CD14-positive monocyte (primary cell): ENCODE measurements at regions not wholly inside any gene's neighbourhood (a gene's known extent, or its start where the extent isn't known, plus 50 kb on each side); places are given as distances from the start of the nearest gene placed in this dataset.

Source experiments
- DNase-seq, 3 donors: peaks; one replicate each; pipeline ENCODE4 v3.0.0-alpha.2; 2011 to 2022
- H2AFZ ChIP-seq: 2 replicates; pipeline ENCODE4 v1.6.0; 2012; ENCODE audit warnings: mild to moderate bottlenecking, low read depth, low read length, inconsistent platforms; ENCODE audit not compliant: insufficient read depth, poor library complexity, severe bottlenecking
- H3K27ac ChIP-seq, 2 donors: 1 replicate in 1 of 2; 2 replicates in 1 of 2; pipeline ENCODE4 v1.5.1; 2012 to 2013; ENCODE audit warnings: low read length in 2 of 2, control low read depth in 1 of 2, inconsistent platforms in 1 of 2, low read depth in 1 of 2, mild to moderate bottlenecking in 1 of 2
- H3K27me3 ChIP-seq, 2 donors: one replicate each; pipeline versions ENCODE4 v1.6.0 to v1.6.1; 2011 to 2013; ENCODE audit warnings: low read length in 2 of 2; ENCODE audit not compliant: control insufficient read depth in 2 of 2, insufficient read depth in 2 of 2
- H3K36me3 ChIP-seq, 2 donors: replicated peaks in 1 of 2; 1 replicate in 1 of 2; 2 replicates in 1 of 2; pipeline versions ENCODE4 v1.5.1 to v1.6.1; 2012 to 2013; ENCODE audit warnings: low read length in 2 of 2, control low read depth in 1 of 2, inconsistent platforms in 1 of 2, mild to moderate bottlenecking in 1 of 2; ENCODE audit not compliant: insufficient read depth in 2 of 2, control insufficient read depth in 1 of 2
- H3K4me1 ChIP-seq, 2 donors: 1 replicate in 1 of 2; 2 replicates in 1 of 2; pipeline versions ENCODE4 v1.5.1 to v1.6.1; 2012 to 2013; ENCODE audit warnings: low read length in 2 of 2, control low read depth in 1 of 2, inconsistent platforms in 1 of 2, mild to moderate bottlenecking in 1 of 2, moderate library complexity in 1 of 2; ENCODE audit not compliant: insufficient read depth in 2 of 2, control insufficient read depth in 1 of 2
- H3K4me2 ChIP-seq: replicated peaks from 2 replicates; pipeline ENCODE3; 2012; ENCODE audit warnings: low read length, moderate library complexity, mild to moderate bottlenecking; ENCODE audit not compliant: poor library complexity, severe bottlenecking; ENCODE audit errors: extremely low read depth
- H3K4me3 ChIP-seq, 3 experiments: fragments of 200-600 bp in 1 of 3; sonication (generic) in 1 of 3; replicated peaks in 1 of 3; 1 replicate in 2 of 3; 2 replicates in 1 of 3; pipeline ENCODE4 v1.5.1; 2011 to 2013; ENCODE audit warnings: low read length in 3 of 3, mild to moderate bottlenecking in 3 of 3, control low read depth in 2 of 3, low read depth in 2 of 3, inconsistent platforms in 1 of 3, moderate library complexity in 1 of 3
- H3K79me2 ChIP-seq: 2 replicates; pipeline ENCODE4 v1.6.0; 2012; ENCODE audit warnings: mild to moderate bottlenecking, control low read depth, inconsistent platforms, low read length, moderate library complexity; ENCODE audit not compliant: insufficient read depth
- H3K9ac ChIP-seq: 2 replicates; pipeline ENCODE4 v1.6.0; 2017; ENCODE audit warnings: low read length, mild to moderate bottlenecking; ENCODE audit not compliant: insufficient read depth, poor library complexity, severe bottlenecking
- H3K9me3 ChIP-seq, 2 donors: replicated peaks in 1 of 2; 1 replicate in 1 of 2; 2 replicates in 1 of 2; pipeline versions ENCODE4 v1.5.1 to v1.6.1; 2012 to 2013; ENCODE audit warnings: low read length in 2 of 2, control low read depth in 1 of 2; ENCODE audit not compliant: control insufficient read depth in 1 of 2, insufficient read depth in 1 of 2
- H4K20me1 ChIP-seq: 2 replicates; pipeline ENCODE4 v1.6.0; 2012; ENCODE audit warnings: mild to moderate bottlenecking, low read length, control low read depth, moderate library complexity; ENCODE audit not compliant: insufficient read depth
- H3K27ac Mint-ChIP-seq, 7 donors: one replicate each; pipeline ENCODE4 v1.8.0; 2020; ENCODE audit warnings: mild to moderate bottlenecking in 7 of 7, mixed read lengths in 7 of 7, moderate library complexity in 6 of 7, inconsistent platforms in 2 of 7
- H3K27me3 Mint-ChIP-seq, 3 donors: one replicate each; pipeline ENCODE4 v1.8.0; 2021 to 2022; ENCODE audit warnings: low read depth in 3 of 3, mild to moderate bottlenecking in 3 of 3, mixed read lengths in 3 of 3, moderate library complexity in 3 of 3, inconsistent platforms in 1 of 3
- H3K36me3 Mint-ChIP-seq, 2 donors: one replicate each; pipeline ENCODE4 v1.8.0; 2020; ENCODE audit warnings: mixed read lengths in 2 of 2, inconsistent platforms in 1 of 2, mild to moderate bottlenecking in 1 of 2
- H3K4me1 Mint-ChIP-seq: one replicate; pipeline ENCODE4 v1.8.0; 2020; ENCODE audit warnings: mild to moderate bottlenecking, mixed read lengths
- H3K4me3 Mint-ChIP-seq, 2 donors: one replicate each; pipeline ENCODE4 v1.8.0; 2020; ENCODE audit warnings: mild to moderate bottlenecking in 2 of 2, mixed read lengths in 2 of 2, moderate library complexity in 1 of 2
- H3K9me3 Mint-ChIP-seq, 7 donors: one replicate each; pipeline ENCODE4 v1.8.0; 2020 to 2022; ENCODE audit warnings: mixed read lengths in 7 of 7, mild to moderate bottlenecking in 6 of 7, moderate library complexity in 6 of 7, inconsistent platforms in 2 of 7
- CTCF ChIP-seq: fragments of 200-600 bp; IDR thresholded peaks from one replicate; pipeline ENCODE4 v1.8.0; 2022; ENCODE audit warnings: antibody characterized with exemption, mild to moderate bottlenecking
- WGBS: methylation state at CpG from one replicate; pipeline ENCODE4 v1.1.5; 2013; ENCODE audit warnings: missing lambda C conversion rate; ENCODE audit not compliant: insufficient coverage; 5-methylcytosine and 5-hydroxymethylcytosine counted together
- intact Hi-C, 2 donors: fragments of 100-400 bp; cut with micrococcal nuclease; formaldehyde crosslinking; loops; one replicate each; pipeline versions ENCODE4 v1.15.0 to v1.15.1; 2023

DNA sequence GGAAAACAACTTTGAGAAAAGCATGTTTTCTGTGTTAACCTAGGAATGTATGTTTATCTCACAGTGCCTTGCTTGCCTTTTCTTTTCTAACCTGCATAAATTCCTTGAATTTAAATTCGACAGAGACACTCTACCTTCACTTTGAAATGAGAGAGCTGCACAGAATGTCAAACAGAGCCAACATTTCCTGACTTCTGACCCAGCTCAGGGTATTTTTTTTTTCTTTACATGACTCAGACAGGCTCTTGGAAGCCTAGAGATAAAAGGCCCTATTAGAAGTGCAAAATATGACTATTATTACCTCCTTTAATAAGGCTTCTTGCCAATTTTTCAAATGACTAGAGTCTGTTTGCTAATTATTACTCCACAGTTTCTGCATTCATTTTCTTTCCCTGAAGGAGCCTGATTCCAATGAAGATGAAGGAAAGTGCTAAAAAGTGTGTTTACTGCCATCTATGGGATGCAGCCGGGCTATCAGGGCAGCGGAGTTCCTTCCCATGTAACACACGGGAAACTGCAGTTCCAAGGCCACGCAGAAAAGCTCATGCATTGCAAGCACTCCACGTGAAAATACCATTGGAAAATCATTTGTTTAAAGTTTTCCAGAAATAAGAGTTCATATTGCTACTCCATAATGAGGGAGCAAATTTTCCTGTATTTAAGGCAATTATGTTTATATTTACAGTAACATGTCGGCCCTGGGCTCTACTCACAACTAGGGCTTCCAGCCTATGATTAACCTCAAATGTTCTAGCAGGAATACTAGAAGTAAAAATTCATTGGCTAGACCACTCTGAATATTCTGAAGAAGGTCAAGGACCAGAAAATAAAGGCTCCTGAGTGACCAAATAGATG, 485.6 kb downstream of the ZSWIM6 start:
- H3K27ac ChIP-seq: no peak overlapping the region
- H3K4me2 ChIP-seq: no peak overlapping the region
- H3K9me3 ChIP-seq: no peaks in the 10 kb centered on the region
- no peak overlapping the region for H3K9ac ChIP-seq
- TF ChIP-seq CTCF: no peak
- no peaks in the 10 kb centered on the region for H3K79me2 ChIP-seq
- Mint-ChIP-seq H3K36me3 (no peaks in the 10 kb centered on the region), H3K4me1 (no peaks in the 10 kb centered on the region), H3K27ac (no peak overlapping the region), H3K27me3 (peaks cover 4 to 16% (median 6%) of the 10 kb centered on the region in 3 donors), H3K4me3 (no peak overlapping the region), H3K9me3 (peaks cover 0 to 1% (median 0%) of the 10 kb centered on the region in 7 donors)
- H3K4me1 ChIP-seq: no peaks in the 10 kb centered on the region
- no peak for DNase-seq
- H2AFZ ChIP-seq: no peak overlapping the region
- no peaks in the 10 kb centered on the region for H3K36me3 ChIP-seq
- 19% methylated on average over 3 of the region's 7 CpGs for WGBS
- no peak overlapping the region for H3K4me3 ChIP-seq
- intact Hi-C loops: no loop called here
- no peaks in the 10 kb centered on the region for H4K20me1 ChIP-seq
- no peaks in the 10 kb centered on the region for H3K27me3 ChIP-seq

- Histone ChIP-seq H3K9ac (no peak overlapping the region), H3K36me3 (no peaks in the 10 kb centered on the region), H3K27ac (no peak overlapping the region), H3K4me3 (no peak overlapping the region), H3K27me3 (no peaks in the 10 kb centered on the region), H3K4me2 (no peak overlapping the region), H3K9me3 (no peaks in the 10 kb centered on the region), H2AFZ (no peak overlapping the region), H3K79me2 (no peaks in the 10 kb centered on the region), H3K4me1 (no peaks in the 10 kb centered on the region), H4K20me1 (no peaks in the 10 kb centered on the region)
- H3K4me3 Mint-ChIP-seq: no peak overlapping the region
- H3K36me3 Mint-ChIP-seq: no peaks in the 10 kb centered on the region
- H3K27me3 Mint-ChIP-seq: peaks cover 6 to 13% (median 6%) of the 10 kb centered on the region in 3 donors
- WGBS: 96% methylated on average over 3 of the region's 4 CpGs
- no peak overlapping the region for H3K27ac Mint-ChIP-seq
- H3K4me1 Mint-ChIP-seq: no peaks in the 10 kb centered on the region
- no peak for TF ChIP-seq CTCF
- no peaks in the 10 kb centered on the region for H3K9me3 Mint-ChIP-seq
- DNase-seq: no peak
- intact Hi-C loops: no loop called here
Measured at GRCh38 chr5:61820836-61821235, 485.2 kb upstream of the KIF2A start.
